ENCODE measurements at regions not wholly inside any gene's neighbourhood (a gene's known extent, or its start where the extent isn't known, plus 50 kb on each side); places are given as distances from the start of the nearest gene placed in this dataset.

DNA sequence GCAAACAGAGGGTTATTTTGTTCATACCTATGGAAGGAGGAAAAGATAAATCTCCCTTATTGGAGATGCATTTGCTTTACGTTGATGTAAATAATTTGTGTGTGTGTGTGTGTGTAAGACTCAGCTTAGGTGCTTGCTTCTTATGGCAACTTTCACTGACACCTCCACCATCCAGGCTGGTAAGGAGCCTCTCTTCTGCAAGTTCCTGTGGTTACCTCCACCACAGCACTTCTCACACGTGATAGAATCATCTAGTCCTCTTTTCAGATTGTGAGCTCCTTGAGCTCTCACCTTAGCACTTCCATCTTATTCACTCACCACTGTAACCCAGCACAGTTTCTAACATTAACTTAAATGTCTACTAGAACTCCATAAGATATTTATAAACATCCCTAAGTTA, 553.7 kb downstream of the FGF13 start:
- TF ChIP-seq EP300 (IDR thresholded peaks at IDR 0.05): no peak
- no peak for TF ChIP-seq POLR2A (IDR thresholded peaks at IDR 0.05)
- TF ChIP-seq, protein P1, sequence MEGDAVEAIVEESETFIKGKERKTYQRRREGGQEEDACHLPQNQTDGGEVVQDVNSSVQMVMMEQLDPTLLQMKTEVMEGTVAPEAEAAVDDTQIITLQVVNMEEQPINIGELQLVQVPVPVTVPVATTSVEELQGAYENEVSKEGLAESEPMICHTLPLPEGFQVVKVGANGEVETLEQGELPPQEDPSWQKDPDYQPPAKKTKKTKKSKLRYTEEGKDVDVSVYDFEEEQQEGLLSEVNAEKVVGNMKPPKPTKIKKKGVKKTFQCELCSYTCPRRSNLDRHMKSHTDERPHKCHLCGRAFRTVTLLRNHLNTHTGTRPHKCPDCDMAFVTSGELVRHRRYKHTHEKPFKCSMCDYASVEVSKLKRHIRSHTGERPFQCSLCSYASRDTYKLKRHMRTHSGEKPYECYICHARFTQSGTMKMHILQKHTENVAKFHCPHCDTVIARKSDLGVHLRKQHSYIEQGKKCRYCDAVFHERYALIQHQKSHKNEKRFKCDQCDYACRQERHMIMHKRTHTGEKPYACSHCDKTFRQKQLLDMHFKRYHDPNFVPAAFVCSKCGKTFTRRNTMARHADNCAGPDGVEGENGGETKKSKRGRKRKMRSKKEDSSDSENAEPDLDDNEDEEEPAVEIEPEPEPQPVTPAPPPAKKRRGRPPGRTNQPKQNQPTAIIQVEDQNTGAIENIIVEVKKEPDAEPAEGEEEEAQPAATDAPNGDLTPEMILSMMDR (IDR thresholded peaks at IDR 0.05): no peak
